Loucy (cell line): ENCODE measurements at regions not wholly inside any gene's neighbourhood (a gene's known extent, or its start where the extent isn't known, plus 50 kb on each side); places are given as distances from the start of the nearest gene placed in this dataset.

Experiments
- H2AFZ ChIP-seq: fragments of 200-600 bp; sonication (generic); 2 replicates; pipeline ENCODE4 v1.6.0; 2016; ENCODE audit warnings: antibody characterized with exemption, mild to moderate bottlenecking, low read length, moderate library complexity
- H3F3A ChIP-seq: fragments of 200-600 bp; 2 replicates; pipeline ENCODE4 v1.6.0; 2016; ENCODE audit warnings: antibody characterized with exemption, low read depth, mild to moderate bottlenecking
- H3K27me3 ChIP-seq: fragments of 200-600 bp; sonication (generic); 2 replicates; pipeline ENCODE4 v1.6.1; 2014; ENCODE audit warnings: low read length, mild to moderate bottlenecking; ENCODE audit not compliant: insufficient read depth, poor library complexity, severe bottlenecking
- H3K36me3 ChIP-seq: fragments of 200-600 bp; sonication (generic); 2 replicates; pipeline ENCODE4 v1.6.1; 2016; ENCODE audit warnings: low read length; ENCODE audit not compliant: insufficient read depth
- H3K4me1 ChIP-seq: fragments of 200-600 bp; sonication (generic); 2 replicates; pipeline ENCODE4 v1.5.1; 2014; ENCODE audit warnings: low read length, mild to moderate bottlenecking; ENCODE audit not compliant: insufficient read depth, poor library complexity, severe bottlenecking
- H3K4me2 ChIP-seq: fragments of 200-600 bp; sonication (generic); 2 replicates; pipeline ENCODE4 v1.6.0; 2014; ENCODE audit warnings: antibody characterized with exemption, low read length, low read depth, mild to moderate bottlenecking; ENCODE audit not compliant: poor library complexity, severe bottlenecking
- H3K4me3 ChIP-seq: fragments of 200-600 bp; sonication (generic); 2 replicates; pipeline ENCODE4 v1.5.1; 2014; ENCODE audit warnings: low read length, mild to moderate bottlenecking, mixed read lengths; ENCODE audit not compliant: poor library complexity, severe bottlenecking
- H3K79me2 ChIP-seq: fragments of 200-600 bp; sonication (generic); 2 replicates; pipeline ENCODE4 v1.6.1; 2014; ENCODE audit warnings: low read length; ENCODE audit not compliant: insufficient read depth
- H3K9ac ChIP-seq: fragments of 200-600 bp; sonication (generic); 2 replicates; pipeline ENCODE4 v1.6.0; 2014; ENCODE audit warnings: mild to moderate bottlenecking, low read depth, low read length, moderate library complexity; ENCODE audit not compliant: poor library complexity, severe bottlenecking
- H3K9me2 ChIP-seq: fragments of 200-600 bp; sonication (generic); replicated peaks from 2 replicates; pipeline ENCODE4 v1.6.1; 2016; ENCODE audit warnings: low read depth, low read length, mixed read lengths
- H3K9me3 ChIP-seq: fragments of 200-600 bp; sonication (generic); 2 replicates; pipeline ENCODE4 v1.6.1; 2014; ENCODE audit warnings: mild to moderate bottlenecking, antibody characterized with exemption, low read length, low read depth; ENCODE audit not compliant: insufficient read depth
- H4K20me1 ChIP-seq: fragments of 200-600 bp; sonication (generic); 2 replicates; pipeline ENCODE4 v1.6.0; 2014; ENCODE audit warnings: antibody characterized with exemption, low read length, mild to moderate bottlenecking; ENCODE audit not compliant: insufficient read depth, poor library complexity, severe bottlenecking
- EZH2phosphoT487 ChIP-seq: fragments of 200-600 bp; IDR thresholded peaks from 2 replicates; pipeline ENCODE4 v1.6.1; 2018; ENCODE audit warnings: antibody characterized with exemption, mild to moderate bottlenecking, moderate library complexity, borderline replicate concordance
- TF ChIP-seq, protein P1 (sequence below): fragments of 200-600 bp; sonication (generic); conservative IDR thresholded peaks from 2 replicates; pipeline ENCODE4 v1.5.1; 2014; ENCODE audit warnings: mild to moderate bottlenecking, antibody characterized with exemption, low read length

DNA sequence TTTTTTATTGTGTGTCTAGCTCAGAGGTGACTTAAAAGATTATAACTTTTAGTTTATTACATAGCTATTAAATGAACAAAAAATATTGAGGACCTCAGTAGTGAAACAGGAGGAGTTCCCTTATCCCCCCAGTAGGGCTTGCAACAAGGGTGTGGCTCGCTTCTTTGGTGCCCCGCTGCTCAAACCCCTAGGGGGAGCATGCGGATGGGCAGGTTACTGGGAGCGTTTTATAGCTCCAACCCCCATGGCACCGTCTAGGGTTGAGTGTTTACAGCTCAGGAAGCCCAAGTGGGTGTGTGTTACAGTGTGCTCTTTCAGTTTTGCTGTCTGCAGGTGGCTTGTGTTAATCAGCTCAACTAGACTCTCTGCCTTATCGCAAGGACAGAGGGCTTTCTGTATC lies 1513.7 kb downstream of the GRIK2 start:
- TF ChIP-seq EZH2phosphoT487 = no peak
- TF ChIP-seq, protein P1, sequence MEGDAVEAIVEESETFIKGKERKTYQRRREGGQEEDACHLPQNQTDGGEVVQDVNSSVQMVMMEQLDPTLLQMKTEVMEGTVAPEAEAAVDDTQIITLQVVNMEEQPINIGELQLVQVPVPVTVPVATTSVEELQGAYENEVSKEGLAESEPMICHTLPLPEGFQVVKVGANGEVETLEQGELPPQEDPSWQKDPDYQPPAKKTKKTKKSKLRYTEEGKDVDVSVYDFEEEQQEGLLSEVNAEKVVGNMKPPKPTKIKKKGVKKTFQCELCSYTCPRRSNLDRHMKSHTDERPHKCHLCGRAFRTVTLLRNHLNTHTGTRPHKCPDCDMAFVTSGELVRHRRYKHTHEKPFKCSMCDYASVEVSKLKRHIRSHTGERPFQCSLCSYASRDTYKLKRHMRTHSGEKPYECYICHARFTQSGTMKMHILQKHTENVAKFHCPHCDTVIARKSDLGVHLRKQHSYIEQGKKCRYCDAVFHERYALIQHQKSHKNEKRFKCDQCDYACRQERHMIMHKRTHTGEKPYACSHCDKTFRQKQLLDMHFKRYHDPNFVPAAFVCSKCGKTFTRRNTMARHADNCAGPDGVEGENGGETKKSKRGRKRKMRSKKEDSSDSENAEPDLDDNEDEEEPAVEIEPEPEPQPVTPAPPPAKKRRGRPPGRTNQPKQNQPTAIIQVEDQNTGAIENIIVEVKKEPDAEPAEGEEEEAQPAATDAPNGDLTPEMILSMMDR = no peak; the same call in 1 of the 2 replicates
- Histone ChIP-seq H3K4me1 (no peaks in the 10 kb centered on the region), H3K9me2 (no peaks in the 10 kb centered on the region), H3K27me3 (no peaks in the 10 kb centered on the region), H3K9ac (no peak overlapping the region), H3K9me3 (no peaks in the 10 kb centered on the region), H3K4me3 (no peak overlapping the region), H3K4me2 (no peak overlapping the region), H3K79me2 (no peaks in the 10 kb centered on the region), H4K20me1 (no peaks in the 10 kb centered on the region), H3F3A (no peaks in the 10 kb centered on the region), H3K36me3 (no peaks in the 10 kb centered on the region), H2AFZ (no peak overlapping the region)

DNA sequence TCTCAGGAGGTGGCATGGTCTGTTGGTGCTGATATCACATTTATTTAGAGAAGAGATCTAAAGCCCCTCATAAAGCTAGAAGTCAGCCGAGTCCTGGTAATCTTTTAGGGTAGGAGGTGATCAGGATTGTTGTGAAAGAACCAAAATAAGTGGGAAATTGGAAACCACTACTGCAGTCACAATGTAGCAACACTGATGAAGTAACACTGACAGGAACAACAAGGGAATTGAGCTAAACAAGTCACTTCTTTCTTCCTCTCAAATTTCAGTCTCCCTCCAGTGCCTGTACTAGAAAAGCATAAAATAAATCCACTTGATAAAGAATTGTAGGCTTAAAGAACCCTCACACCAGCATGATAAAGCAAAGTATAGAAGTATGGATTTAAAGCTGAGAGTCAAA lies 1509.0 kb downstream of the GRIK2 start:
- H3K4me1 ChIP-seq = no peaks in the 10 kb centered on the region
- no peak overlapping the region for H3K9ac ChIP-seq
- TF ChIP-seq, protein P1 = no peak
- no peak for TF ChIP-seq EZH2phosphoT487
- no peak overlapping the region for H3K4me3 ChIP-seq
- H3K36me3 ChIP-seq = no peaks in the 10 kb centered on the region
- H3F3A ChIP-seq = no peaks in the 10 kb centered on the region
- H3K9me2 ChIP-seq = no peaks in the 10 kb centered on the region
- no peaks in the 10 kb centered on the region for H3K27me3 ChIP-seq
- H3K79me2 ChIP-seq = no peaks in the 10 kb centered on the region
- no peaks in the 10 kb centered on the region for H4K20me1 ChIP-seq
- no peaks in the 10 kb centered on the region for H3K9me3 ChIP-seq
- no peak overlapping the region for H2AFZ ChIP-seq
- no peak overlapping the region for H3K4me2 ChIP-seq

DNA sequence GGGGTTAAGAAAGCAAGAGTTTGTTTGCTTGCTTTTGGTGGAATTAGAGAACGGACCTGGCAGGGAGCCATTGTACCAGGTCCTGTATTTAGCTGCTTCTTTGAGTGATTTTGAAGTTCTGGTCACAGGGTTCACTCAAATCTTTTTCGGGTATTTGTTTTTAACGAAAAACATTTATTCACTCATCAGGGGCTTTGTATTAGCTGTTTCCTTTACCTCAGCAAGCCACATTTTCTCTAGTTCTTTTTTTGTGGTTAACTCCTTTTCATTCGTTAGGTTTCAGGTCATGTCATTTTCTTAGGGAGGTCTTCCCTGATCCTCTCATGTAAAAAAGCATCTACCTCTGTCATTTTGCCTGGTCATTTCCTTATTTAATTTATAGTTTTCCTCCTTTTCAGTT lies 1502.2 kb downstream of the GRIK2 start:
- H3K9ac ChIP-seq = no peak overlapping the region
- H4K20me1 ChIP-seq = no peaks in the 10 kb centered on the region
- H3K36me3 ChIP-seq = no peaks in the 10 kb centered on the region
- no peaks in the 10 kb centered on the region for H3F3A ChIP-seq
- H3K79me2 ChIP-seq = no peaks in the 10 kb centered on the region
- H3K27me3 ChIP-seq = no peaks in the 10 kb centered on the region
- H3K4me2 ChIP-seq = no peak overlapping the region
- TF ChIP-seq, protein P1 = no peak
- TF ChIP-seq EZH2phosphoT487 = no peak
- no peak overlapping the region for H3K4me3 ChIP-seq
- H2AFZ ChIP-seq = no peak overlapping the region
- no peaks in the 10 kb centered on the region for H3K9me2 ChIP-seq
- no peaks in the 10 kb centered on the region for H3K9me3 ChIP-seq
- H3K4me1 ChIP-seq = no peaks in the 10 kb centered on the region
